ENCODE measurements at regions not wholly inside any gene's neighbourhood (a gene's known extent, or its start where the extent isn't known, plus 50 kb on each side); places are given as distances from the start of the nearest gene placed in this dataset.

GRCh38 chr16:73882651-73883050 is 414.0 kb upstream of the PSMD7 start:
- TF ChIP-seq POLR2A (IDR thresholded peaks at IDR 0.05; ENCODE audit: low read depth): no peak
- no peak for TF ChIP-seq CTCF (IDR thresholded peaks at IDR 0.05)
- no peak for TF ChIP-seq POLR2AphosphoS5 (IDR thresholded peaks at IDR 0.05)
- TF ChIP-seq EP300 (IDR thresholded peaks at IDR 0.05): no peak
